SK-N-SH (cell line): ENCODE measurements at regions not wholly inside any gene's neighbourhood (a gene's known extent, or its start where the extent isn't known, plus 50 kb on each side); places are given as distances from the start of the nearest gene placed in this dataset.

ENCODE experiments used
- EP300 ChIP-seq, 2 experiments: IDR thresholded peaks; 2 replicates each; pipeline versions ENCODE4 v1.4.0 to v1.6.1; 2012; ENCODE audit warnings: borderline replicate concordance in 1 of 2, low read depth in 1 of 2, low read length in 1 of 2
- JUND ChIP-seq: IDR thresholded peaks from 2 replicates; pipeline ENCODE4 v1.4.0; 2012
- MXI1 ChIP-seq: IDR thresholded peaks from 2 replicates; pipeline ENCODE4 v1.6.1; 2012; ENCODE audit warnings: mild to moderate bottlenecking, low read depth, low read length, improper control_type of control experiment
- NRF1 ChIP-seq: IDR thresholded peaks from 2 replicates; pipeline ENCODE4 v1.6.1; 2012; ENCODE audit warnings: low read depth, mild to moderate bottlenecking, low read length
- POLR2AphosphoS5 ChIP-seq: IDR thresholded peaks from 2 replicates; pipeline ENCODE4 v1.6.1; 2012; ENCODE audit warnings: low read depth, low read length
- RAD21 ChIP-seq: IDR thresholded peaks from 2 replicates; pipeline ENCODE4 v1.6.1; 2012; ENCODE audit warnings: mild to moderate bottlenecking, low read length
- TF ChIP-seq, protein P1 (sequence below): fragments of 200-600 bp; sonication (generic); IDR thresholded peaks from 2 replicates; pipeline ENCODE4 v1.6.1; 2017; ENCODE audit warnings: antibody characterized with exemption, mild to moderate bottlenecking, moderate library complexity

DNA sequence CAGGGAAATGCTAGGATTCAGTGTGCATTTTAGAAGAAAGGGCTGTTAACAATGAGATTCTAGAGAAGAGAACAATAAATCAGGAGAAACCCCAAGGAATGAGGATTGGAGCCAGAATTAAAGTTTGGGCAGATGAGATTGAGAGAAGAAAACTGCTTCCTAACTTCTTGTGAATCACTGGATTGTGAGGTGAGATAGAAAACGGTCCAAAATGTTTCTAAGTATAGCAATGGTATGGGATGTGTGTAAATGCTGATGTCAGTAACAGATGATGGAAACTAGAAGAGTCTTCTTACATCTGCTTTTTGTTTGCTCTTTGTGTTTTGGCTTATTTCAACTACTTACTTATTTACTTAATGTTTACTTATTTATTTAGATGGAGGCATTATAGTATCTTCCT is 123.0 kb downstream of the KCNJ2 start:
- TF ChIP-seq, protein P1, sequence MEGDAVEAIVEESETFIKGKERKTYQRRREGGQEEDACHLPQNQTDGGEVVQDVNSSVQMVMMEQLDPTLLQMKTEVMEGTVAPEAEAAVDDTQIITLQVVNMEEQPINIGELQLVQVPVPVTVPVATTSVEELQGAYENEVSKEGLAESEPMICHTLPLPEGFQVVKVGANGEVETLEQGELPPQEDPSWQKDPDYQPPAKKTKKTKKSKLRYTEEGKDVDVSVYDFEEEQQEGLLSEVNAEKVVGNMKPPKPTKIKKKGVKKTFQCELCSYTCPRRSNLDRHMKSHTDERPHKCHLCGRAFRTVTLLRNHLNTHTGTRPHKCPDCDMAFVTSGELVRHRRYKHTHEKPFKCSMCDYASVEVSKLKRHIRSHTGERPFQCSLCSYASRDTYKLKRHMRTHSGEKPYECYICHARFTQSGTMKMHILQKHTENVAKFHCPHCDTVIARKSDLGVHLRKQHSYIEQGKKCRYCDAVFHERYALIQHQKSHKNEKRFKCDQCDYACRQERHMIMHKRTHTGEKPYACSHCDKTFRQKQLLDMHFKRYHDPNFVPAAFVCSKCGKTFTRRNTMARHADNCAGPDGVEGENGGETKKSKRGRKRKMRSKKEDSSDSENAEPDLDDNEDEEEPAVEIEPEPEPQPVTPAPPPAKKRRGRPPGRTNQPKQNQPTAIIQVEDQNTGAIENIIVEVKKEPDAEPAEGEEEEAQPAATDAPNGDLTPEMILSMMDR: no peak
- TF ChIP-seq JUND (no peak), RAD21 (no peak), EP300 (IDR thresholded peaks at IDR 0.05; ENCODE audit: borderline replicate concordance in 1 of 2, low read depth in 1 of 2, low read length in 1 of 2) (no peak), MXI1 (no peak), POLR2AphosphoS5 (no peak), NRF1 (no peak)
